ENCODE measurements at regions not wholly inside any gene's neighbourhood (a gene's known extent, or its start where the extent isn't known, plus 50 kb on each side); places are given as distances from the start of the nearest gene placed in this dataset.
"Not testable (repeated sequence)": the region's sequence is repeated elsewhere in the genome, so short reads cannot be mapped to it uniquely, and the experiment has no call there.

DNA sequence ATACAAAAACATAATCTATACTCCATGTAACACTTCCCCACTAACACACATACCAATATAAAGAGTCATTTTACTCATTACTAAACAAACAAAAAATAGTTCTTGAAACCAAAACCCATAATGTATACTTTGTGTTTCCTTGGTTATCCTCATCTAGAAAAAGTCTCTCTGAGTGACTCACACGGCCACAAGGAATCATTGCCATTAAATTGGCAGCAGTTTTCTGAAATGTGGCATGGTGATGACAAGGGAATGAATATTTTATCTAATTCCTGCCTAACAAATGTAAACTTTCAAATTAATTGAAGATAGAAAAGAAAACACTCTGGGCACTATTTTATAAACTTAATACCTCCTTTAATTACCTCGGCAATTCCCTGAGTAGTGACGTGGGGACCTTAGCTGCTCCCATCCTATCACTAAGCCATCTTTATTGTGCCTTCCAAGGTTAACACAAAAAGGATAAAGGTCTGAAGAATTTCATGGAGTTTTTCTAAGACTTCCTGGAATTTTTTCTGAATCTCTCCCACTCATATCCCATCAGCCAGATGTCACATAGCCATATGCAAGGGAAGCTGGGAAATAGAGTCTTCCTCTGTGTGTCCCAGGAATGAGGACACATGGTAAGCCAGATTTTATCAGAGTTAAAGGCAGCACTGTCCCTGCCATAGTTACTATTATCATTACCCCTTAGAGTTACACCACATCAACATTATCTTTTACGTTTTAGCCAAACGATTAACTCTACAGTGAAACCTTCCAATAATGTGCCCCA lies 857.2 kb upstream of the TENM4 start:
- ATAC-seq = no peak
- no peaks in the 10 kb centered on the region for H3K4me1 ChIP-seq (ENCODE audit: control insufficient read depth, insufficient read depth, low read length)
- no peaks in the 10 kb centered on the region for H3K27me3 ChIP-seq (ENCODE audit: control insufficient read depth, insufficient read depth)
- H3K9me3 ChIP-seq (ENCODE audit: control insufficient read depth, low read length) = no peaks in the 10 kb centered on the region
- 46% methylated on average over 5 of the region's 5 CpGs for WGBS
- H3K27ac ChIP-seq (ENCODE audit: low read length) = no peak overlapping the region
- H3K4me3 ChIP-seq (ENCODE audit: low read length) = no peak overlapping the region
- intact Hi-C loops (cut with DNase I) = no loop called here
- DNase-seq = no peak

DNA sequence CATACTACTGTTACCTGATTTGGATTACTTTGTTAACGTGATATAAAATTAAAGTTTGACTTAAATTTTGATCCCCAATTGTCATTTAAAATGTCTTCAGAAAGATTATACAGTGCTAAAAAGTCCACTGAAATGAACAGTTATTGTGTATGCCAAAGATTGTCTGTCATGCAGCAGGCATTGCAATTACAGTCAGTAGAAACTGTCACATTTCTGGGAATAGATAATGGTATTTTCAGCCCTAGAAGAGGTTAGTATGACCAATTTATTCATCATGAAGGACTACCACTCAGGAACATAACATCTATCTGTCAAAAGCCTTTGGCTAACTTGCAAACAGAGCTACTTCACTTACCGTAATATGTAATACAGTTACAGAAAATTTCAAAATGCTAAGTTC lies 852.5 kb upstream of the TENM4 start:
- Histone ChIP-seq H3K27ac (ENCODE audit: low read length) (no peak overlapping the region), H3K4me3 (ENCODE audit: low read length) (no peak overlapping the region), H3K27me3 (ENCODE audit: control insufficient read depth, insufficient read depth) (no peaks in the 10 kb centered on the region), H3K9me3 (ENCODE audit: control insufficient read depth, low read length) (no peaks in the 10 kb centered on the region), H3K4me1 (ENCODE audit: control insufficient read depth, insufficient read depth, low read length) (no peaks in the 10 kb centered on the region)
- WGBS = 87% methylated on average over 2 of the region's 2 CpGs
- intact Hi-C loops (cut with DNase I) = no loop called here
- DNase-seq = no peak
- no peak for ATAC-seq

DNA sequence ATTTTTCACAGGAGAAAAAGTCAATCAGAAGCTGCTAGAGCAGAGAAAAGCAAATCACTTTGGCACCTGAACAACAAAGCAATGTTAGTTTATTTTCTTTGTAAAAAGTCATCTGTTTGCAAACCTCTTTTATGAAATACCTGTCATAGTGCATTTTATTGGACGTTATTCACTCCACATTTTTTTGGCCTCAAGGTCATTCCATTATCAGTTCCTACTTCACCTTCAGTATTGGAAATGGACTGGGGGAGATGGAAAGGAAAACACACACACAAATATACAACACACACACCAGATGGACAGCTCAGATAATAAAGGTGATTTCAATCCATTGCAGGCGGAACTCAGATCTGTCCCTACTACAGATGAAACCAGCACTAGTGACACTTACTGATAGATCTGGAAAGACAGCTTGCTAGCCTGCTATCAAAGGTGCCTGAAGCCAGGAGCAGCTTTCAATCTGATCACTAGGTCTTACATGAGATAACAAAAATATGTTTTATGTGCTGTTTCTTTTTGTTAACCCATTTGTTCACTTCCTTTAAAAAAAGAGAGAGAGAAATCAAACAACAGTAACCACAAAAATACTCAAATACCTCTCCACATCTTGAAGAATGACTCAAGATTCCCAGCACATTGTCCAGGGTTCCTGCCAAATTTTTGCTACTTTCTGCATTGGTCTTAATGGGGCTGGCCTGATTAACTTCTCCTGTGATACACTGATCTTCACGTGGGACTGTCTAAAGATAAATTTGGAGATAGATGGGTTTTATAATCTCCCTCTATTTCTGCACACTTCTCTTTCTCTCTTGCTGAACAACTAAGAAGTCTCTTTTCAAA lies 844.3 kb upstream of the TENM4 start:
- 56% methylated on average over 3 of the region's 3 CpGs for WGBS

DNA sequence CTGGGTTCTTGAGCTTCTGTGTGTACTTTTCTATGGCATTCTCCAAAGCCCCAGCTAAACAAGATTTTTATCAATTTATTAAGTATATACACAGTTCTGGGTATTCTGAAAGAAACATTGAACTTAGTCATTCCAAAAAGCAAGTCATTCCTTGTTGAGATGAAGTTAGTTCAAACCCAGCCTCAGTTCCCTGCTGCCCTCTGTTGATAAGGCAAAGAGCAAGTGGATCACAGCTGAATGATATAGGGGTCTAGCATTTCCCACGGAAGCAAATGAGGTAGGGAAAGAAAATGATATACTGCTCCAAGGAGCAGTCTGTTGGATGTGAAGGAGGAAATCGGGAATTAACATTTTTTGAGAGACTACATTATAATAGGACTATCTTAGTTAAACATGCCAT lies 841.8 kb upstream of the TENM4 start:
- no peak for DNase-seq
- Histone ChIP-seq H3K27ac (ENCODE audit: low read length) (no peak overlapping the region), H3K27me3 (ENCODE audit: control insufficient read depth, insufficient read depth) (no peaks in the 10 kb centered on the region), H3K4me3 (ENCODE audit: low read length) (no peak overlapping the region), H3K9me3 (ENCODE audit: control insufficient read depth, low read length) (no peaks in the 10 kb centered on the region), H3K4me1 (ENCODE audit: control insufficient read depth, insufficient read depth, low read length) (no peaks in the 10 kb centered on the region)
- WGBS = 60% methylated on average over 2 of the region's 2 CpGs
- no peak for ATAC-seq
- intact Hi-C loops (cut with DNase I) = no loop called here

More for the DNA sequence above, 844.3 kb upstream of the TENM4 start:
- Histone ChIP-seq H3K27ac (ENCODE audit: low read length) (no peak overlapping the region), H3K27me3 (ENCODE audit: control insufficient read depth, insufficient read depth) (no peaks in the 10 kb centered on the region), H3K4me1 (ENCODE audit: control insufficient read depth, insufficient read depth, low read length) (no peaks in the 10 kb centered on the region), H3K9me3 (ENCODE audit: control insufficient read depth, low read length) (no peaks in the 10 kb centered on the region), H3K4me3 (ENCODE audit: low read length) (no peak overlapping the region)
- DNase-seq = no peak
- no peak for ATAC-seq
- intact Hi-C loops (cut with DNase I) = no loop called here

DNA sequence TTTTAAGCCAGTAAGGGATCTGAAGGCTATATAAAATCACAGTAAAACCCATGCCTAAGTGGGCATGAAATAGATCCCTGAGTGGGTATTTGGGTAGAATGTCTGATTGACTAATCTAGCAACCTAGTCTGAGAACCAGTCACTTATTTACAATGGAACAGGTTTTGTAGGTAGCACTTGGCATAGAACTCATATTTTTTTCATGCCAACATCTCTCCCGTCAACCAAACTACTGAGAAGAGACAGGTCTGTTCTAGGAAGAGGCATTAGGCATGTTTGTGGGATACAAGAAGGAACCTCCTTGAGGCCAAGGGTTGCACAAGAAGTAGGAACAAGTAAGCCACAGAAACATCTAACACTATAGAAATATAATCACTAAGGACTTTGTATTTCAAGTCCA lies 840.4 kb upstream of the TENM4 start:
- no peak for ATAC-seq

DNA sequence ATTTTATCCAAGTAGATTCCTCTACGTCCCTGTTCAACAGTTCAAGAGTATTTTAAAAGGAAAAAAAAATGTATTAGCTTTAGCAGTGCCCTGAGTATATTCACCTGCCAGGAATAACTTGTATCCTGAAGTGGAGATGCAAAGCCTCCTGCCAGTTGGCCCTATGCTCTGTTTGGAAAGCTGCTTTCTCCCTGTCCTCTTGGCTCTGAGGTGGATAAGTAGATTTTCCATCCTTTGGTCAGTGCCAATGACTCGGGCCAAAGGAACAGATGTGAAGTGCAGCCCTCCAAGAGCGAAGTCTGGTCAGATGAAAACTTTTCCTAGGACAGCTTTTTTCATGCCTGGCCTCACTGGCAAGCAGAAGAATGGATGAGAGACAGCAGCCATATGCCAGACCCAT lies 839.9 kb upstream of the TENM4 start:
- H3K4me1 ChIP-seq (ENCODE audit: control insufficient read depth, insufficient read depth, low read length) = no peaks in the 10 kb centered on the region
- intact Hi-C loops (cut with DNase I) = no loop called here
- no peak overlapping the region for H3K27ac ChIP-seq (ENCODE audit: low read length)
- ATAC-seq (peak; percentile 45 to 65), DNase-seq (peak; percentile 15 to 50 (median 45))
- no peaks in the 10 kb centered on the region for H3K9me3 ChIP-seq (ENCODE audit: control insufficient read depth, low read length)
- 43% methylated on average over 3 of the region's 3 CpGs for WGBS
- H3K27me3 ChIP-seq (ENCODE audit: control insufficient read depth, insufficient read depth) = no peaks in the 10 kb centered on the region
- no peak overlapping the region for H3K4me3 ChIP-seq (ENCODE audit: low read length)

More for the DNA sequence above, 840.4 kb upstream of the TENM4 start:
- no peaks in the 10 kb centered on the region for H3K9me3 ChIP-seq (ENCODE audit: control insufficient read depth, low read length)
- no peak for DNase-seq
- no peak overlapping the region for H3K27ac ChIP-seq (ENCODE audit: low read length)
- H3K4me1 ChIP-seq (ENCODE audit: control insufficient read depth, insufficient read depth, low read length) = no peaks in the 10 kb centered on the region
- WGBS = 48% methylated on average over 1 of the region's 1 CpG
- no peaks in the 10 kb centered on the region for H3K27me3 ChIP-seq (ENCODE audit: control insufficient read depth, insufficient read depth)
- no peak overlapping the region for H3K4me3 ChIP-seq (ENCODE audit: low read length)
- intact Hi-C loops (cut with DNase I) = no loop called here

DNA sequence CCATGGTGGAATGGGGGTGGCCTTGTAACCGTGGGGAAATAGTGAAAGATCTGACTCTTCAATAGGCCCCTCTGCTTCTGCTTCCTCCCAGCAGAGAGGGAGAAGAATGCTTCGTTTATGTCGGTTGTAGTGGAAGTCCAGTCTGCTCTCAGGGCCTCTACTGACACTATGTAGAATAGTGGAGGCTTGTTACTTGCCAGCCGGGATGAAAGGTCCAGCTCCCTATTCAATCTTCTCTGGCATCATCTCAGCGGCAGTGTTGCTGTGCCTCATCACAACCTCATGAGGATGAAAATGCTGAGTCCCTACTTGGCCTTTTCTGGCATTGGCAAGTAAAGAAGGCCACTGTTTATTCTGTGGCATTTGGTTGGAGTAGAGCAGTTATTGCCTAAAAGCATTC lies 820.9 kb upstream of the TENM4 start:
- Histone ChIP-seq H3K27me3 (ENCODE audit: control insufficient read depth, insufficient read depth) (no peaks in the 10 kb centered on the region), H3K4me3 (ENCODE audit: low read length) (no peak overlapping the region), H3K9me3 (ENCODE audit: control insufficient read depth, low read length) (no peaks in the 10 kb centered on the region), H3K27ac (ENCODE audit: low read length) (no peak overlapping the region), H3K4me1 (ENCODE audit: control insufficient read depth, insufficient read depth, low read length) (no peaks in the 10 kb centered on the region)
- intact Hi-C loops (cut with DNase I) = no loop called here
- no peak for DNase-seq
- ATAC-seq = no peak
- 72% methylated on average over 5 of the region's 5 CpGs for WGBS

DNA sequence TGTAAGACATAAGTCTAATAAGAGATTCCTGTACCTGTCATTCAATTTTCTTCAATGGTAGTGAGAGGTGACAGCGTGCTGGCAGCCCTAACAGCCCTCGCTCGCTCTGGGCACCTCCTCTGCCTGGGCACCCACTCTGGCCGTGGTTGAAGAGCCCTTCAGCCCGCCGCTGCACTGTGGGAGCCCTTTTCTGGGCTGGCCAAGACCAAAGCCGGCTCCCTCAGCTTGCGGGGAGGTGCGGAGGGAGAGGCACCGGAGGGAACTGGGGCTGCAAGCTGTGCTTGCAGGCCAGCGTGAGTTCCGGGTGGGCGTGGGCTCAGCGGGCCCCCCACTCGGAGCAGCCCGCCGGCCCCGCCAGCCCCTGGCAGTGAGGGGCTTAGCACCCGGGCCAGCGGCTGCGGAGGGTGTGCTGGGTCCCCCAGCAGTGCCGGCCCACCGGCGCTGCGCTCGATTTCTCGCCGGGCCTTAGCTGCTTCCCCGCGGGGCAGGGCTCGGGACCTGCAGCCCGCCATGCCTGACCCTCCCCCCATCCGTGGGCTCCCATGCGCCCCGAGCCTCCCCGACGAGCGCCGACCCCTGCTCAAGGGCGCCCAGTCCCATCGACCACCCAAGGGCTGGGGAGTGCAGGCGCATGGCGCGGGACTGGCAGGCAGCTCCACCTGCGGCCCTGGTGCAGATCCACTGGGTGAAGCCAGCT lies 816.6 kb upstream of the TENM4 start:
- H3K4me1 ChIP-seq (ENCODE audit: control insufficient read depth, insufficient read depth, low read length); intact Hi-C loops (cut with DNase I); H3K27me3 ChIP-seq (ENCODE audit: control insufficient read depth, insufficient read depth); H3K9me3 ChIP-seq (ENCODE audit: control insufficient read depth, low read length); H3K27ac ChIP-seq (ENCODE audit: low read length); ATAC-seq; H3K4me3 ChIP-seq (ENCODE audit: low read length): not testable (repeated sequence)
- 89% methylated on average over 42 of the region's 45 CpGs for WGBS
- peak in 1 of 3 donors; percentile 26 for DNase-seq

DNA sequence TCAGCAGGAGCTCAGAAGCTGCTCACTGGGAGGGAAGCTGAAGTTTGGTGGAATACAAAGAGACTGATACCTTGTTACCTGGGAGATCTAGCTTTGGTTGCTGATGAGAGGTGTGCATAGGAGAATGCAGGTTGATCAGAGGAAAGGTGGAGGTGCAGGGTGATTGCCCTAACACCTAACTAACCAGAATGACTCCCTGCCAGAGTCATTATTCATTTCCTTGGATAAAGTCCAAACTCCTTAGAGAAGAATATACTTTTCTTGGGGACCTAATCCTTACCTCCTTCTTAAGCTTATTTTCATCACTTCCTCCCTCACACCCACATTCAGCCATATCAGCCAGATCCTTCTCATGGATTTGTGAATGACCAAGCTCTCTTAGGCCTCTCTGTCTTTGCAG lies 814.2 kb upstream of the TENM4 start:
- intact Hi-C loops (cut with DNase I) = no loop called here
- Histone ChIP-seq H3K4me3 (ENCODE audit: low read length) (no peak overlapping the region), H3K27me3 (ENCODE audit: control insufficient read depth, insufficient read depth) (no peaks in the 10 kb centered on the region), H3K27ac (ENCODE audit: low read length) (no peak overlapping the region), H3K4me1 (ENCODE audit: control insufficient read depth, insufficient read depth, low read length) (no peaks in the 10 kb centered on the region), H3K9me3 (ENCODE audit: control insufficient read depth, low read length) (no peaks in the 10 kb centered on the region)
- DNase-seq = no peak
- no peak for ATAC-seq

DNA sequence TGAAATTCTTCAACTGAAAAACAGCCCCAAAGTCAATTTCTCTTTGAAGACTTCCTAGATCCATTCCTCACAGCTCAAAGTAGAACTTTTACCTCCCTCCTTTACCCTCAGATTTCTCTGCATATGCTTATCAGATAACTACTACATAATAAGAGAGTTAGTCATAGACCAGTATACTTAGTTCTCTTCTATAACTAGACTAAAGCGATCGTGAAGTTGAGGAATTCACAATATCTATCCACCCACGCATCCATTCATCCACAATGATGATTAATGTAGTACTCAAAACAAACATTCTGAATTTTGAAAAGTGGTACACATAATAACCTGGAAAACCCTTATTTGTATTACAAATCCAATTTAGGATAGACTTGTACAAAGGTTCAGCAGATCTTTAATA lies 800.9 kb upstream of the TENM4 start:
- 71% methylated on average over 3 of the region's 3 CpGs for WGBS
- intact Hi-C loops (cut with DNase I) = no loop called here
- ATAC-seq = no peak

DNA sequence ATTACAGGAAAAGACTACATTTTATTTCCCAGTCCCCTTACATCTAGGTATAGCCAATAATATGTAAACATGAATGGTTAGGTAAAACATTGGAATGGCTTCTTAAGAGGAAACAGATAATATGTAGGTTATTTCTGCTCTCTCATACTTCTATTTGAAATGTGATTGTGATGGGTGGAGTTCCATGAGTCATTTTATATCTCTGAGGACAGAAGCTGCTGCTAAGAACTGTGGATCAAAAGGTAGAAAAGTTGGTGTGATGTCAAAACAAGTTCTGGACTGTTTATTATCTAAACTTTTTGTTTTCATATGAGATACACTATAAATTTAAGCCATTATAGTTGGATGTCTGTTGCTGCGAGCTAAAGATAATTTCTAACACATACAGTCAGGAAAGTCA lies 799.4 kb upstream of the TENM4 start:
- Histone ChIP-seq H3K27me3 (ENCODE audit: control insufficient read depth, insufficient read depth) (no peaks in the 10 kb centered on the region), H3K9me3 (ENCODE audit: control insufficient read depth, low read length) (no peaks in the 10 kb centered on the region), H3K27ac (ENCODE audit: low read length) (no peak overlapping the region), H3K4me3 (ENCODE audit: low read length) (no peak overlapping the region), H3K4me1 (ENCODE audit: control insufficient read depth, insufficient read depth, low read length) (no peaks in the 10 kb centered on the region)
- intact Hi-C loops (cut with DNase I) = no loop called here
- no peak for DNase-seq
- ATAC-seq = no peak
- 44% methylated on average over 1 of the region's 1 CpG for WGBS

More for the DNA sequence above, 800.9 kb upstream of the TENM4 start:
- Histone ChIP-seq H3K4me3 (ENCODE audit: low read length) (no peak overlapping the region), H3K27ac (ENCODE audit: low read length) (no peak overlapping the region), H3K4me1 (ENCODE audit: control insufficient read depth, insufficient read depth, low read length) (no peaks in the 10 kb centered on the region), H3K27me3 (ENCODE audit: control insufficient read depth, insufficient read depth) (no peaks in the 10 kb centered on the region), H3K9me3 (ENCODE audit: control insufficient read depth, low read length) (no peaks in the 10 kb centered on the region)
- no peak for DNase-seq
